MM.1S (cell line): ENCODE measurements at regions not wholly inside any gene's neighbourhood (a gene's known extent, or its start where the extent isn't known, plus 50 kb on each side); places are given as distances from the start of the nearest gene placed in this dataset.
"Not testable (repeated sequence)": the region's sequence is repeated elsewhere in the genome, so short reads cannot be mapped to it uniquely, and the experiment has no call there.

ENCODE experiments used
- DNase-seq: peaks from one replicate; pipeline ENCODE4 v3.0.0-alpha.2; 2015
- H2AFZ ChIP-seq: fragments of 300-600 bp; sonication (generic); 2 replicates; pipeline ENCODE4 v1.6.0; 2016; ENCODE audit warnings: antibody characterized with exemption, low read length
- H3F3A ChIP-seq: fragments of 300-600 bp; sonication (generic); 2 replicates; pipeline ENCODE4 v1.6.1; 2016; ENCODE audit warnings: mild to moderate bottlenecking, antibody characterized with exemption, low read length, moderate library complexity, mixed read lengths; ENCODE audit not compliant: insufficient read depth
- H3K27ac ChIP-seq: fragments of 300-600 bp; sonication (generic); 2 replicates; pipeline ENCODE4 v1.5.1; 2016; ENCODE audit warnings: mild to moderate bottlenecking, low read length
- H3K27me3 ChIP-seq: fragments of 300-600 bp; sonication (generic); replicated peaks from 2 replicates; pipeline ENCODE4 v1.6.0; 2016; ENCODE audit warnings: low read length; ENCODE audit not compliant: insufficient read depth
- H3K36me3 ChIP-seq: fragments of 300-600 bp; sonication (generic); replicated peaks from 2 replicates; pipeline ENCODE4 v1.6.1; 2016; ENCODE audit warnings: mild to moderate bottlenecking, low read length, mixed read lengths; ENCODE audit not compliant: insufficient read depth
- H3K4me1 ChIP-seq: fragments of 300-600 bp; sonication (generic); 2 replicates; pipeline ENCODE4 v1.6.1; 2016; ENCODE audit warnings: low read length, mixed read lengths
- H3K4me2 ChIP-seq: fragments of 300-600 bp; sonication (generic); 2 replicates; pipeline ENCODE4 v1.6.0; 2016; ENCODE audit warnings: low read depth, low read length
- H3K4me3 ChIP-seq: fragments of 300-600 bp; sonication (generic); 2 replicates; pipeline ENCODE4 v1.5.1; 2016; ENCODE audit warnings: low read length, mixed read lengths
- H3K79me2 ChIP-seq: fragments of 300-600 bp; sonication (generic); 2 replicates; pipeline ENCODE4 v1.6.1; 2016; ENCODE audit warnings: mixed run types, low read length, mixed read lengths
- H3K9ac ChIP-seq: fragments of 300-600 bp; sonication (generic); 2 replicates; pipeline ENCODE4 v1.6.1; 2016; ENCODE audit warnings: low read length, mixed read lengths
- H3K9me2 ChIP-seq: fragments of 300-600 bp; sonication (generic); replicated peaks from 2 replicates; pipeline ENCODE4 v1.6.1; 2016; ENCODE audit warnings: mild to moderate bottlenecking, low read length, mixed read lengths; ENCODE audit not compliant: insufficient read depth
- H3K9me3 ChIP-seq: fragments of 300-600 bp; sonication (generic); replicated peaks from 2 replicates; pipeline ENCODE4 v1.6.1; 2016; ENCODE audit warnings: mild to moderate bottlenecking, low read length, mixed read lengths; ENCODE audit not compliant: insufficient read depth
- H4K20me1 ChIP-seq: fragments of 300-600 bp; sonication (generic); 2 replicates; pipeline ENCODE4 v1.6.1; 2016; ENCODE audit warnings: mild to moderate bottlenecking, low read length, moderate library complexity, mixed read lengths; ENCODE audit not compliant: insufficient read depth
- EZH2 ChIP-seq: fragments of 300-600 bp; sonication (generic); optimal IDR thresholded peaks from 2 replicates; pipeline ENCODE3; 2017; ENCODE audit warnings: low read depth, mild to moderate bottlenecking, antibody characterized with exemption, low read length, mixed read lengths
- EZH2phosphoT487 ChIP-seq: fragments of 300-600 bp; sonication (generic); IDR thresholded peaks from 2 replicates; pipeline ENCODE4 v1.6.1; 2018; ENCODE audit warnings: antibody characterized with exemption, low read length
- TF ChIP-seq, protein P1 (sequence below): fragments of 300-600 bp; sonication (generic); IDR thresholded peaks from 2 replicates; pipeline ENCODE4 v1.5.1; 2016; ENCODE audit warnings: antibody characterized with exemption, low read length, mixed read lengths

DNA sequence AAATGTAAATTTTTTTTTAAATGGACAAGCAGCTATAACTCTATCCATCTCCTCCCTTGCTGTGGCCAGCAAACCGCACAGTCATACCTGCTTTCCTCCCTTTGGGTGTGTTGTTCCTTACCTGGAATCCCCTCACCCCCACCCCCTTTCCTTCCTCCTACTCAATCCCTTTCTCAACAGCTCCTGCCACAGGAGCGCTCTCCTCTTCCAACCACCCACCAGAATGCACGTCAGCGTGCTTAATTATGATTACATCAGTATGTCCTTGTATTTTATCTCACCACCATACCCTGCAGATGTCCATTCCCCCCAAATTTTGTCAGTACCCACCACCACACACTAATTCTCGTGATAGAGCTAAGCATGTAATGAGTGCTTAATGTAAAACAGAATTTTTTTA lies 60.9 kb upstream of the LMO2 start:
- Histone ChIP-seq H3K36me3 (no peaks in the 10 kb centered on the region), H3K9me3 (no peaks in the 10 kb centered on the region), H3K79me2 (no peaks in the 10 kb centered on the region), H2AFZ (no peak overlapping the region), H3K4me1 (no peaks in the 10 kb centered on the region), H3K4me3 (no peak overlapping the region), H3K27me3 (no peaks in the 10 kb centered on the region), H3K4me2 (no peak overlapping the region), H3K27ac (no peak overlapping the region), H3K9me2 (no peaks in the 10 kb centered on the region), H3F3A (no peaks in the 10 kb centered on the region), H4K20me1 (no peaks in the 10 kb centered on the region), H3K9ac (no peak overlapping the region)
- no peak for DNase-seq
- TF ChIP-seq EZH2 (no peak), EZH2phosphoT487 (no peak)
- TF ChIP-seq, protein P1, sequence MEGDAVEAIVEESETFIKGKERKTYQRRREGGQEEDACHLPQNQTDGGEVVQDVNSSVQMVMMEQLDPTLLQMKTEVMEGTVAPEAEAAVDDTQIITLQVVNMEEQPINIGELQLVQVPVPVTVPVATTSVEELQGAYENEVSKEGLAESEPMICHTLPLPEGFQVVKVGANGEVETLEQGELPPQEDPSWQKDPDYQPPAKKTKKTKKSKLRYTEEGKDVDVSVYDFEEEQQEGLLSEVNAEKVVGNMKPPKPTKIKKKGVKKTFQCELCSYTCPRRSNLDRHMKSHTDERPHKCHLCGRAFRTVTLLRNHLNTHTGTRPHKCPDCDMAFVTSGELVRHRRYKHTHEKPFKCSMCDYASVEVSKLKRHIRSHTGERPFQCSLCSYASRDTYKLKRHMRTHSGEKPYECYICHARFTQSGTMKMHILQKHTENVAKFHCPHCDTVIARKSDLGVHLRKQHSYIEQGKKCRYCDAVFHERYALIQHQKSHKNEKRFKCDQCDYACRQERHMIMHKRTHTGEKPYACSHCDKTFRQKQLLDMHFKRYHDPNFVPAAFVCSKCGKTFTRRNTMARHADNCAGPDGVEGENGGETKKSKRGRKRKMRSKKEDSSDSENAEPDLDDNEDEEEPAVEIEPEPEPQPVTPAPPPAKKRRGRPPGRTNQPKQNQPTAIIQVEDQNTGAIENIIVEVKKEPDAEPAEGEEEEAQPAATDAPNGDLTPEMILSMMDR: no peak

DNA sequence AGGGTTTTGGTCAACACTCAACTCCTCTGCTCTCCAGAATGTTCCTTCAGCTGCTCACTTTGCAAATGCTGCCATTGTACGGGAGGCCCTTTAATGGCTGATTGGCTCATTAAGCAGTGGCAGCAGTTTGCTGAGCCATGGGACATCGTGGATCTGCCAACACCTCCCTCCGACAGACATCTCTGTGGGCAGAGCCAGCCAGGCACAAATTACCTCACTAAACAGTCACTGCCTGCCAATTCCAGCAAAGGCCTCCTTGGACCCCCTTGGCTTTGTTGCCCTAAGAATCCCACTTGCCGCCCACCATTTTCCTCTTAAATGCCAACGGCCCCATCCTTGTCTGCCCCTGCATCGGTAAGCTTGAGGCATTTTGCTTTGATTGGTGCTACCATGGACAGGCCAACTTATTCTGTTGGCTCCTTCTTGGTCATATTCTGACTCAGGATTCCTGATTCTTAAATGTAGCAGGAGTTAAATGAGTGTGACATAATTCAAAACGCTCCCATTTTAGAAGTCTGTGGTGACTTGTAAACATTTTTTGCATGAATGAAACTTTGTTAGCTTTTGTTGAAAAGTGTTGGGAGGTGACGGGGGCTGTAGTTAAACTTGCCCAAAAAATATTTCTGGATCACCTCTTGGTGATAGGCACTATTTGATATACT lies 57.5 kb upstream of the LMO2 start:
- no peaks in the 10 kb centered on the region for H3K9me3 ChIP-seq
- DNase-seq: no peak
- no peak for TF ChIP-seq EZH2phosphoT487
- TF ChIP-seq EZH2: no peak
- TF ChIP-seq, protein P1: no peak
- H3F3A ChIP-seq: no peaks in the 10 kb centered on the region
- no peak overlapping the region for H3K4me2 ChIP-seq
- no peaks in the 10 kb centered on the region for H3K9me2 ChIP-seq
- no peak overlapping the region for H3K27ac ChIP-seq
- no peak overlapping the region for H2AFZ ChIP-seq
- no peak overlapping the region for H3K4me3 ChIP-seq
- no peaks in the 10 kb centered on the region for H3K36me3 ChIP-seq
- H3K9ac ChIP-seq: no peak overlapping the region
- H4K20me1 ChIP-seq: no peaks in the 10 kb centered on the region
- H3K4me1 ChIP-seq: no peaks in the 10 kb centered on the region
- no peaks in the 10 kb centered on the region for H3K79me2 ChIP-seq
- no peaks in the 10 kb centered on the region for H3K27me3 ChIP-seq

GRCh38 chr11:33948494-33948893 lies 56.6 kb upstream of the LMO2 start:
- no peaks in the 10 kb centered on the region for H3K36me3 ChIP-seq
- no peak for DNase-seq
- no peak overlapping the region for H2AFZ ChIP-seq
- no peaks in the 10 kb centered on the region for H3K4me1 ChIP-seq
- H3K27ac ChIP-seq: no peak overlapping the region
- H3K4me3 ChIP-seq: no peak overlapping the region
- H3K4me2 ChIP-seq: no peak overlapping the region
- no peaks in the 10 kb centered on the region for H4K20me1 ChIP-seq
- H3K27me3 ChIP-seq: no peaks in the 10 kb centered on the region
- H3K79me2 ChIP-seq: no peaks in the 10 kb centered on the region
- TF ChIP-seq, protein P1: no peak
- TF ChIP-seq EZH2 (no peak), EZH2phosphoT487 (no peak)
- H3K9me3 ChIP-seq: no peaks in the 10 kb centered on the region
- H3K9ac ChIP-seq: no peak overlapping the region
- H3F3A ChIP-seq: no peaks in the 10 kb centered on the region
- H3K9me2 ChIP-seq: no peaks in the 10 kb centered on the region

DNA sequence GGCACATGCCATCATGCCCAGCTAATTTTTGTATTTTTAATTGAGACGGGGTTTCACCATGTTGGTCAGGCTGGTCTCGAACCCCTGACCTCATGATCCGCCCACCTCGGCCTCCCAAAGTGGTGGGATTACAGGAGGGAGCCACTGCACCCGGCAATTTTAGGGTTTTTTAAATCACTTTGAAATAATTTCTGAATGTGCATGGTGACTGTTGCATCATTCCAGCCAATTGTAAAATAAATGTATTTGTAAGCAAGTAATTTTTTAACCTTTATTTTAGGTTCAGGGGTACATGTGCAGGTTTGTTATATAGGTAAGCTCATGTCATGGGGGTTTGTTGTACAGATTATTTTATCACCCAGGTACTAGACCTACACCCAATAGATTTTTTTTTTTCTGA lies 56.0 kb upstream of the LMO2 start:
- H4K20me1 ChIP-seq, H3K79me2 ChIP-seq, H3K27ac ChIP-seq, H2AFZ ChIP-seq, H3K4me3 ChIP-seq, DNase-seq, H3F3A ChIP-seq, H3K9me3 ChIP-seq, H3K27me3 ChIP-seq, H3K4me1 ChIP-seq, H3K9me2 ChIP-seq, H3K4me2 ChIP-seq, H3K36me3 ChIP-seq, H3K9ac ChIP-seq: not testable (repeated sequence)
